ENCODE measurements at regions not wholly inside any gene's neighbourhood (a gene's known extent, or its start where the extent isn't known, plus 50 kb on each side); places are given as distances from the start of the nearest gene placed in this dataset.

- WGBS, 2 experiments (ENCODE audit: extremely low coverage in 2 of 2, insufficient read length in 1 of 2), result no CpG with 5 or more reads among the region's 1 CpG
- H2AK5ac ChIP-seq (ENCODE audit: low read depth, low read length), result no peak overlapping the region
- H3K79me1 ChIP-seq (ENCODE audit: low read depth in 1 of 2, low read length in 2 of 2), result no peaks in the 10 kb centered on the region
- H3K9me1 ChIP-seq (ENCODE audit: insufficient read depth, low read length), result no peaks in the 10 kb centered on the region
- H3K4me1 ChIP-seq (ENCODE audit: control insufficient read depth, insufficient read depth, low read length), result no peaks in the 10 kb centered on the region
- no peak overlapping the region for H2BK5ac ChIP-seq (ENCODE audit: low read depth, low read length, poor library complexity, severe bottlenecking)
- H2AFZ ChIP-seq (replicated peaks; ENCODE audit: low read length, poor library complexity), result no peak overlapping the region
- H3K36me3 ChIP-seq (ENCODE audit: control insufficient read depth, insufficient read depth, low read length), result no peaks in the 10 kb centered on the region
- ATAC-seq (ENCODE audit: low read depth) (no peak), DNase-seq (no peak)
- intact Hi-C loops (cut with micrococcal nuclease) (no loop called here), dilution Hi-C loops (cut with HindIII; ENCODE audit: low sequenced_read_pairs, unreplicated experiment) (no loop called here), in situ Hi-C loops (cut with MboI; ENCODE audit: low sequenced_read_pairs) (no loop called here)
- TF ChIP-seq FOS (IDR thresholded peaks at IDR 0.05; ENCODE audit: low read depth, low read length), result no peak
- TF ChIP-seq RAD21 (IDR thresholded peaks at IDR 0.05; ENCODE audit: low read length), result no peak
- TF ChIP-seq BHLHE40 (IDR thresholded peaks at IDR 0.05; ENCODE audit: low read depth, low read length), result no peak
- TF ChIP-seq CHD1 (IDR thresholded peaks at IDR 0.05; ENCODE audit: low read depth, low read length), result no peak
- TF ChIP-seq, protein P1, sequence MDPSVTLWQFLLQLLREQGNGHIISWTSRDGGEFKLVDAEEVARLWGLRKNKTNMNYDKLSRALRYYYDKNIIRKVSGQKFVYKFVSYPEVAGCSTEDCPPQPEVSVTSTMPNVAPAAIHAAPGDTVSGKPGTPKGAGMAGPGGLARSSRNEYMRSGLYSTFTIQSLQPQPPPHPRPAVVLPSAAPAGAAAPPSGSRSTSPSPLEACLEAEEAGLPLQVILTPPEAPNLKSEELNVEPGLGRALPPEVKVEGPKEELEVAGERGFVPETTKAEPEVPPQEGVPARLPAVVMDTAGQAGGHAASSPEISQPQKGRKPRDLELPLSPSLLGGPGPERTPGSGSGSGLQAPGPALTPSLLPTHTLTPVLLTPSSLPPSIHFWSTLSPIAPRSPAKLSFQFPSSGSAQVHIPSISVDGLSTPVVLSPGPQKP (IDR thresholded peaks at IDR 0.05; ENCODE audit: borderline replicate concordance, low read depth, low read length), result no peak
- H3K14ac ChIP-seq (replicated peaks; ENCODE audit: low read depth, low read length), result no peak overlapping the region
- CTCF ChIA-PET, result no interaction called here
- no peak overlapping the region for H2BK15ac ChIP-seq (ENCODE audit: low read depth, low read length)
- no peak overlapping the region for H3K56ac ChIP-seq (ENCODE audit: extremely low read depth, insufficient read depth, low read length)
- H3K4me3 ChIP-seq (ENCODE audit: insufficient read depth, low read depth, low read length), result no peak overlapping the region
- no peak overlapping the region for H3K23ac ChIP-seq (ENCODE audit: low read depth, low read length)
- no peak overlapping the region for H4K91ac ChIP-seq (ENCODE audit: insufficient read depth, low read depth, low read length)
- H3K18ac ChIP-seq (ENCODE audit: low read depth, low read length), result no peak overlapping the region
- H3K4me2 ChIP-seq (ENCODE audit: low read depth, low read length), result no peak overlapping the region
- H4K5ac ChIP-seq (ENCODE audit: low read depth, low read length), result no peak overlapping the region
- H4K8ac ChIP-seq (ENCODE audit: low read depth in 2 of 2, low read length in 2 of 2), result no peak overlapping the region
- H4K20me1 ChIP-seq (ENCODE audit: insufficient read depth, low read length), result no peaks in the 10 kb centered on the region
- no peaks in the 10 kb centered on the region for H3K9me3 ChIP-seq (ENCODE audit: control insufficient read depth, insufficient read depth, low read length)
- no peak overlapping the region for H2BK20ac ChIP-seq (ENCODE audit: low read depth, low read length)
- H3K27ac ChIP-seq (ENCODE audit: insufficient read depth, low read length), result no peak overlapping the region
- H2BK120ac ChIP-seq (ENCODE audit: low read depth, low read length), result no peak overlapping the region
- H3K4ac ChIP-seq (ENCODE audit: low read depth, low read length), result no peak overlapping the region
- no TSS peak for BruUV-seq (replicated peaks)
- POLR2A ChIA-PET (ENCODE audit: unreplicated experiment), result no interaction called here
- no peak overlapping the region for H3K9ac ChIP-seq (ENCODE audit: low read depth, low read length)
- H3K27me3 ChIP-seq (ENCODE audit: control insufficient read depth, insufficient read depth, low read length), result no peaks in the 10 kb centered on the region; the same call in 1 of the 2 replicates
- H2AK9ac ChIP-seq (replicated peaks; ENCODE audit: low read depth, low read length, poor library complexity), result no peak overlapping the region
Measured at GRCh38 chr10:25101461-25102146, 73.2 kb upstream of the GPR158 start.

Data from IMR-90 (cell line).